ENCODE measurements at regions not wholly inside any gene's neighbourhood (a gene's known extent, or its start where the extent isn't known, plus 50 kb on each side); places are given as distances from the start of the nearest gene placed in this dataset.

- Mint-ChIP-seq H3K9me3 (no peaks in the 10 kb centered on the region), H3K27ac (no peak overlapping the region), H3K36me3 (no peaks in the 10 kb centered on the region), H3K27me3 (ENCODE audit: low read depth) (no peaks in the 10 kb centered on the region), H3K4me3 (no peak overlapping the region), H3K4me1 (no peaks in the 10 kb centered on the region)
- CTCF ChIA-PET = no interaction called here
- ATAC-seq = no peak
- POLR2A ChIA-PET = no interaction called here
- DNase-seq (ENCODE audit: low spot score) = no peak
- TF ChIP-seq IRF2 (CRISPR knock-in tag; IDR thresholded peaks at IDR 0.05; ENCODE audit: borderline replicate concordance, low read depth) (no peak), PREB (CRISPR knock-in tag; IDR thresholded peaks at IDR 0.05; ENCODE audit: borderline replicate concordance) (no peak), ZNF425 (CRISPR knock-in tag; conservative IDR thresholded peaks at IDR 0.05) (no peak), E2F4 (CRISPR knock-in tag; IDR thresholded peaks at IDR 0.05; ENCODE audit: borderline replicate concordance, low read depth) (no peak), FOXP4 (CRISPR knock-in tag; IDR thresholded peaks at IDR 0.05) (no peak), PRDM15 (CRISPR knock-in tag; IDR thresholded peaks at IDR 0.05) (no peak), MXD4 (CRISPR knock-in tag; IDR thresholded peaks at IDR 0.05; ENCODE audit: borderline replicate concordance) (no peak), ZNF138 (CRISPR knock-in tag; conservative IDR thresholded peaks at IDR 0.05) (no peak), ZBTB21 (CRISPR knock-in tag; IDR thresholded peaks at IDR 0.05; ENCODE audit: borderline replicate concordance) (no peak), ZNF512 (CRISPR knock-in tag; IDR thresholded peaks at IDR 0.05; ENCODE audit: borderline replicate concordance) (no peak), ATF6 (CRISPR knock-in tag; IDR thresholded peaks at IDR 0.05) (no peak), NR1H2 (CRISPR knock-in tag; IDR thresholded peaks at IDR 0.05) (no peak), FOXK1 (CRISPR knock-in tag; IDR thresholded peaks at IDR 0.05) (no peak), FOXJ3 (CRISPR knock-in tag; IDR thresholded peaks at IDR 0.05; ENCODE audit: borderline replicate concordance) (no peak), FOXP1 (CRISPR knock-in tag; IDR thresholded peaks at IDR 0.05; ENCODE audit: borderline replicate concordance) (no peak), ZSCAN18 (CRISPR knock-in tag; IDR thresholded peaks at IDR 0.05) (no peak), TCF7 (CRISPR knock-in tag; IDR thresholded peaks at IDR 0.05; ENCODE audit: low read depth) (no peak), ZNF281 (CRISPR knock-in tag; IDR thresholded peaks at IDR 0.05) (no peak)
These were observed 465.2 kb upstream of the TGFBR2 start for GRCh38 chr3:30141178-30141581.
